Fibroblast of skin of right biceps (primary cell): ENCODE measurements at regions not wholly inside any gene's neighbourhood (a gene's known extent, or its start where the extent isn't known, plus 50 kb on each side); places are given as distances from the start of the nearest gene placed in this dataset.

Experiments used
- DNase-seq: peaks from one replicate; pipeline ENCODE4 v3.0.0-alpha.2; 2013

GRCh38 chr7:10205696-10206095 lies 768.0 kb upstream of the PHF14 start:
- no peak for DNase-seq

GRCh38 chr7:10210000-10210399 lies 763.7 kb upstream of the PHF14 start:
- DNase-seq: no peak

- no peak for DNase-seq
Measured at GRCh38 chr7:10211016-10211415, 762.7 kb upstream of the PHF14 start.

- no peak for DNase-seq
Measured at GRCh38 chr7:10211861-10212260, 761.8 kb upstream of the PHF14 start.

GRCh38 chr7:10212649-10213048 lies 761.0 kb upstream of the PHF14 start:
- DNase-seq: no peak

GRCh38 chr7:10216462-10216861 lies 757.2 kb upstream of the PHF14 start:
- no peak for DNase-seq

GRCh38 chr7:10221084-10221483 lies 752.6 kb upstream of the PHF14 start:
- DNase-seq: no peak

GRCh38 chr7:10222976-10223375 lies 750.7 kb upstream of the PHF14 start:
- DNase-seq: no peak

- DNase-seq: no peak
Measured at GRCh38 chr7:10225275-10225674, 748.4 kb upstream of the PHF14 start.

- DNase-seq: peak; percentile 5
Measured at GRCh38 chr7:10237306-10237705, 736.4 kb upstream of the PHF14 start.

GRCh38 chr7:10238641-10239040 lies 735.0 kb upstream of the PHF14 start:
- DNase-seq: no peak

GRCh38 chr7:10239695-10240345 lies 733.9 kb upstream of the PHF14 start:
- peak; percentile 0 for DNase-seq

- DNase-seq: no peak
Measured at GRCh38 chr7:10245406-10245805, 728.3 kb upstream of the PHF14 start.

- DNase-seq: no peak
Measured at GRCh38 chr7:10257438-10257837, 716.2 kb upstream of the PHF14 start.

GRCh38 chr7:10266976-10267375 lies 706.7 kb upstream of the PHF14 start:
- DNase-seq: no peak

GRCh38 chr7:10268034-10268433 lies 705.6 kb upstream of the PHF14 start:
- DNase-seq: no peak

GRCh38 chr7:10282909-10283308 lies 690.8 kb upstream of the PHF14 start:
- no peak for DNase-seq

GRCh38 chr7:10284001-10284400 lies 689.7 kb upstream of the PHF14 start:
- DNase-seq: no peak

GRCh38 chr7:10299384-10299783 lies 674.3 kb upstream of the PHF14 start:
- DNase-seq: no peak

GRCh38 chr7:10300577-10300976 lies 673.1 kb upstream of the PHF14 start:
- no peak for DNase-seq

GRCh38 chr7:10308276-10308675 lies 665.4 kb upstream of the PHF14 start:
- no peak for DNase-seq

- no peak for DNase-seq
Measured at GRCh38 chr7:10312942-10313341, 660.7 kb upstream of the PHF14 start.

- no peak for DNase-seq
Measured at GRCh38 chr7:10315881-10316280, 657.8 kb upstream of the PHF14 start.

GRCh38 chr7:10316488-10316887 lies 657.2 kb upstream of the PHF14 start:
- no peak for DNase-seq

GRCh38 chr7:10325395-10325794 lies 648.3 kb upstream of the PHF14 start:
- DNase-seq: no peak

- DNase-seq: no peak
Measured at GRCh38 chr7:10343108-10343507, 630.6 kb upstream of the PHF14 start.
